ENCODE measurements at regions not wholly inside any gene's neighbourhood (a gene's known extent, or its start where the extent isn't known, plus 50 kb on each side); places are given as distances from the start of the nearest gene placed in this dataset.
A peak's percentile ranks its signal among the peaks of the same experiment; 100 is the strongest.

DNA sequence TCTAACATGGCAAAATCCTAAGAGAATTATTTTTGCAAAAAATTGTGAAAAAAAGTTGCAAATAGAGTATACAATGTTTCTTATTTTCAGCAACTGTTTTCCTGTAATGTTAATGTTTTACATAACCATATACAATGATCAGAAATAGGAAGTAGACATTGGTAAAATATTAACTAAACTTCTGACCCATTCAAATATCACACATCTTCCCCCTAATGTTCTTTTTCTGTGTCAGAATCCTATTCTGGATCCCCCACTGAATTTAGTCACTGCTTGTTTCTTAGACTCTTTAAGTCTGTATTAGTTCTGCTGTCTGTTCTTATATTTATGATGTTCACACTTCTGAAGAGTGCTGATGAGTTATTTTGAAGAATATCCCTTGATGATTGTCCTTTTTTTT, 62.0 kb downstream of the HFE start:
- Mint-ChIP-seq H3K36me3 (no peaks in the 10 kb centered on the region), H3K27ac (no peak overlapping the region), H3K4me1 (peaks cover 5% of the 10 kb centered on the region), H3K9me3 (no peaks in the 10 kb centered on the region), H3K27me3 (no peaks in the 10 kb centered on the region), H3K4me3 (no peak overlapping the region)
- no peak for DNase-seq
- CTCF ChIA-PET: no interaction called here

DNA sequence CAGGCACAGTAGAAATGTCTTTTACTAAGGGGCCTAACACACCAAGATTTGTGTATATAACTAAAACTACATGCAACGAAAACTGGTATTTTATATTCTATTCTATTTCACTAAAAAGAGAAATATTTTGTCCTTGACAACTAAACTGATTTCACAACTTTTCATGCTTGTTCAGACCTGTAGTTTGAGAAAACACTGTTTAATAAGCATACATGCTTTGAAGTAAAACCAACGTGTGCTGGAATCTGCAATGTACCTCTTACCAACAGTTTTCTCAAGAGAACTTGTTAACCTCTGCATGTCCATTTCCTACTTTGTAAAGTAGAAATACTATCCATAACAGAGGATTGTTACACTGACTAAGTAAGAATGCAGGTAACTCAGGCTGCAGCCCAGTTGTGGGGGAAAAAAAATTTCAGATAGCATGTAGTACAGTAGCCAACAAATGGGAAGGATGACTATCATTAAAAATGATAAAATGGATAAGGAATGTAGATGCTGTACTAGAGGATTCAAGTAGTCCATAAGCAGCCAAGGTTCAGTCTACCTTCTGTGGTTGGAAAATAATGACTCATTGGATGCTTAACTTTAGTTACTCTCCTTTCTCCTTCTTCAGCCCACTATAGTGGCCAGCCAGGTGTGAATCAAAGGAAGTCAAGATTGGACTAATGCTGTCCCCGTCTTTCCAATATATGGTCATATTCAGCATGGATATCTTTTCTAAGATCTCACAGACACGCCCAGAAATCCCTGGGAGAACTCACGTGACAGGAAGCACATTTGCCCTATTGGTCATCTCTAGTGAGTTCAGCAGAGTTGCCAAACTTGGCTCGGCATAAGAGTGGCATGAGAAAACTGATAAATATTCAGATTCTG, 65.2 kb downstream of the HFE start:
- CTCF ChIA-PET: interaction anchor here (1.0 kb wide), 1 partner anchor 10 kb away, joined by 3 read pairs; no protein-coding TSS in a partner anchor
- H3K36me3 Mint-ChIP-seq: peaks cover 8% of the 10 kb centered on the region

DNA sequence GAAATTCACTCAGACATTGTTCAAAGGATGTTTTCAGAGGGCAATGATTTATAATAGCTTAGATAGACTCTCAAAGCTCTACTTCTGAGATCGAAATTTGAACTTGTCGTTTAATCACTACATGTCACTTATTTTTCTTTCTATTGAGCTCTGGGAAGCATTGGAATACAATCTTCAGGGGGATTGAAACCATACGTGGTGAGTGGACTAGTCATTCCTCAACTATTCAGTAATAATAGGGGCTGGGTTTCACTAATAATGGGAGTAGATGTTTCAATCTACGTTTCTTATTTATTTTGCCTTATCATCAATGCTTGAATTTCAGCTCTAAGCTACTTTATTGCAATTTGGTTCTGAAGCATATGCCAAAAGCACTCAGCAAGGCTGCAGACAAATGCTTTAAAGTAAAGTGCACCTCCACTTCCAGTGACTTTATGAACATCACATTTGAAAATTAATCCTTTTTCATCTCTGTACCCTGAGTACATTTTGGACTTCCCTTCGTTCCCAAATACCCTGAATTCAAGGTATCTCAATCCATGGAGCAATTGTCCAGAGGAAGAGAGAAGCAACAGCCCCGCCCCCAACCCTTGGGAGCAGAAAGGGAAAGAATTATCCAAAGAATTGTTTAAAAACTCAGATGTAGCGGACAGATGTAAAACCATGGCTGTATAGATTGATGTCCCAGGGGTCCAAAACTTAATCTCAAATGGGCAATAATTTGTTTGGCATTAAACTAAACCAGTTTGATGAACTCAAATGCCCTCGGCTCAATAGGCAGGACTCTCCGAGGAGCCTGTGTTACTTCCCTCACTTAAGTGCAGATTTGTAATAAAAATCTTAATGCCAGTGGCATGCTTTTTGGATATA, 68.1 kb downstream of the HFE start:
- Mint-ChIP-seq H3K4me3 (peak overlapping the region; percentile 94), H3K9me3 (no peaks in the 10 kb centered on the region), H3K4me1 (peaks cover 21% of the 10 kb centered on the region), H3K36me3 (peaks cover 22% of the 10 kb centered on the region), H3K27me3 (peaks cover 18% of the 10 kb centered on the region), H3K27ac (peak overlapping the region; percentile 98)
- DNase-seq: peak; percentile 48
- CTCF ChIA-PET: interaction anchor here (2.9 kb wide), 1 partner anchor 31 kb away, joined by 9 read pairs; a partner anchor contains a TSS

More for the DNA sequence above, 65.2 kb downstream of the HFE start:
- Mint-ChIP-seq H3K9me3 (no peaks in the 10 kb centered on the region), H3K27ac (no peak overlapping the region), H3K4me1 (peaks cover 13% of the 10 kb centered on the region), H3K27me3 (peaks cover 13% of the 10 kb centered on the region), H3K4me3 (no peak overlapping the region)
- DNase-seq: no peak

- Mint-ChIP-seq H3K9me3 (no peaks in the 10 kb centered on the region), H3K36me3 (peaks cover 25% of the 10 kb centered on the region), H3K27me3 (peaks cover 18% of the 10 kb centered on the region), H3K4me1 (peaks cover 31% of the 10 kb centered on the region), H3K4me3 (peak overlapping the region; percentile 94), H3K27ac (peak overlapping the region; percentile 98)
- CTCF ChIA-PET: interaction anchor here (2.9 kb wide), 1 partner anchor 32 kb away, joined by 9 read pairs; a partner anchor contains a TSS
- peak; percentile 91 for DNase-seq
Observed at GRCh38 chr6:26156105-26156849, 69.0 kb downstream of the HFE start.

- peak overlapping the region; percentile 94 for H3K4me3 Mint-ChIP-seq
- H3K36me3 Mint-ChIP-seq: peaks cover 25% of the 10 kb centered on the region
- no peaks in the 10 kb centered on the region for H3K9me3 Mint-ChIP-seq
- H3K4me1 Mint-ChIP-seq: peaks cover 36% of the 10 kb centered on the region
- peak; percentile 82 for DNase-seq
- H3K27me3 Mint-ChIP-seq: peaks cover 18% of the 10 kb centered on the region
- peak overlapping the region; percentile 98 for H3K27ac Mint-ChIP-seq
- CTCF ChIA-PET: interaction anchor here (2.9 kb wide), 1 partner anchor 33 kb away, joined by 9 read pairs; a partner anchor contains a TSS
Observed at GRCh38 chr6:26156850-26157250, 69.6 kb downstream of the HFE start.

DNA sequence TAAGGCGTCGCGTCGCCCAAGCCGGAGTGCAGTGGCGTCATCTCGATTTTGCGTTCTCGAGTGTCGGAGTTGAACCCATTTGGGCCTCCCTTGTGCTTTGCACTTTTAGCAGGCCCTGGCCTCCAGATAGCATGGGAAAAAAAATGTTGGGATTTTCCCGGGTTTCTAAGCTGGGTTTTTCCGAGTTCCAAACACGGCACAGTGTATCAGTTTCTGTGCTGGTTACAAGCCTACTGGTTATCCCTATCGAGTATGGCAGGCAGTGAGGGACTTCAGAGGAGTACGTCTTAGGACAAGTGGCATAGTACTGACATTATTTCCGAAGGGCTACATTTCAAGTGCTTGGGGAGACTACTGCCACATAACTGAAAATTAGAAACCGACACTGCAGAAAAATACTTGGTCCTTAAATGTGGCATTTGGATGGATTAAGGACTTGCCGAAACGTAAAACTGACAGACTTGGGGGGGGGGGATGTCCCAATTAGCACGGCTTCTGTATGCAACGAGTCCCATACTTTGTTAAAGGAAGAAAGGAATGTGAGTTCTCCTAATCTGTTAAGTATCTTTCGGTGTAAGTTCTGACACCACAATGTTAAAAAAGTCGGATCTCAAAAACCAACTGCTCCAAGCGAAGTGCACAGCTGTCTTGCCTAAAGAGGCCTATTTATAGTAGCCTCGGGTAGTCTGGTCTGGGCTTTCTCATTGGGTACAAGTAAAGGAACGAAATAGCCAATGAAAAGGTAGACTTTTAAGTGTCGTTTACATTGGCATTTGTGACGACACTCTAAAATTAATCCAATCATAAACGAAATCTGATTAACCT, 70.2 kb downstream of the HFE start:
- no peak for DNase-seq
- Mint-ChIP-seq H3K4me3 (peak overlapping the region; percentile 94), H3K36me3 (peaks cover 28% of the 10 kb centered on the region), H3K27me3 (peaks cover 18% of the 10 kb centered on the region), H3K9me3 (no peaks in the 10 kb centered on the region), H3K27ac (peak overlapping the region; percentile 98), H3K4me1 (peaks cover 41% of the 10 kb centered on the region)
- CTCF ChIA-PET: interaction anchor here (1.1 to 2.9 kb wide), 4 partner anchors 29 to 34 kb away, joined by 3 to 9 read pairs (median 4); a partner anchor contains a TSS

DNA sequence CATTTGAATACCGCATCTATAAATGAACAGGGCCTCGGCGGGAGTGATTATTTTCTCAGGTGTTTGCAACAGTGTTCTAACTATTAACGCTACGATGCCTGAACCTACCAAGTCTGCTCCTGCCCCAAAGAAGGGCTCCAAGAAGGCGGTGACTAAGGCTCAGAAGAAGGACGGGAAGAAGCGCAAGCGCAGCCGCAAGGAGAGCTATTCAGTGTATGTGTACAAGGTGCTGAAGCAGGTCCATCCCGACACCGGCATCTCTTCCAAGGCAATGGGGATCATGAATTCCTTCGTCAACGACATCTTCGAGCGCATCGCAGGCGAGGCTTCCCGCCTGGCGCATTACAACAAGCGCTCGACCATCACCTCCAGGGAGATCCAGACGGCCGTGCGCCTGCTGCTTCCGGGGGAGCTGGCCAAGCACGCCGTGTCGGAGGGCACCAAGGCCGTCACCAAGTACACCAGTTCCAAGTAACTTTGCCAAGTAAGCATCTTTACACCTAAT, 70.9 kb downstream of the HFE start:
- peak overlapping the region; percentile 98 for H3K27ac Mint-ChIP-seq
- H3K9me3 Mint-ChIP-seq: no peaks in the 10 kb centered on the region
- CTCF ChIA-PET: interaction anchor here (1.1 to 2.1 kb wide), 4 partner anchors 30 to 34 kb away, joined by 3 to 5 read pairs (median 4); a partner anchor contains a TSS
- peak overlapping the region; percentile 94 for H3K4me3 Mint-ChIP-seq
- H3K36me3 Mint-ChIP-seq: peaks cover 29% of the 10 kb centered on the region
- peaks cover 43% of the 10 kb centered on the region for H3K4me1 Mint-ChIP-seq
- peak; percentile 91 for DNase-seq
- H3K27me3 Mint-ChIP-seq: peaks cover 18% of the 10 kb centered on the region

DNA sequence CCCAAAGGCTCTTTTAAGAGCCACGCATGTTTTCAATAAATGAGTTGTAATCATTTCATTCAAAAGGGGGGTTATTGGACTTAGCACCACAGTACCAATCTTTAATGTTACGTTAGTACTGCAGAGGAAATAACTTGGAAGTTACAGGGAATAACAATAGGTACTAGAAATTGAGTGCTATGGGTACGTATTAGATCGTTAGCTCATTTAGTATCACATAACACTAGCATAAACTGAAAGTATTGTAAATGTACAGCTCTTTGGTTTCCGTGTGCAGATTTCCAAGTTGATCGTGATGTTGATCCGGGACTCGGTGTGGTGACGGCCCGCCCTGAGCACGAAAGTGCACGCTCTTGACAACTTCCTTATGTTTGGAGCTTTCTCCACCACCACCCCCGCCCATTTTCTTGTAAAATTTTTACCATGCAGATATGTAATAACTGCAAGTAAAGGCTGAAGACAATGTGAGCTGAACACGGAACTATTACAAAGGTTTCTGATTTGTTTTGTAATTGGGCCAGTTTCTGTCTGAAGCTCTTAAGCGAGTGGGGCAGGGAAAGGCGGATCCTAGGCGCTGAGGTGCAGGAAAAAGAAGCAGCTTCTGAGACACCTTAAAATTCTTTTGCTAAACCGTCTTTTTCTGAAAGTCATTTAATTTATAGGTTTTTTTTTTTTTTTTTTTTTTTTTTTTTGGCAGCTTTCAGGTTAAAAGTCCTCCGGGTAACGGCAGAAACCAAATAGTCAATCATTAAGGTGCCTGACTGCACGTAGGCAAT, 71.5 kb downstream of the HFE start:
- Mint-ChIP-seq H3K9me3 (no peaks in the 10 kb centered on the region), H3K27ac (peak overlapping the region; percentile 98), H3K4me1 (peaks cover 48% of the 10 kb centered on the region), H3K36me3 (peaks cover 34% of the 10 kb centered on the region), H3K27me3 (peaks cover 18% of the 10 kb centered on the region), H3K4me3 (peak overlapping the region; percentile 94)
- CTCF ChIA-PET: interaction anchor here (0.7 to 2.1 kb wide), 5 partner anchors 17 to 35 kb away, joined by 3 to 5 read pairs (median 4); a partner anchor contains a TSS
- DNase-seq: peak; percentile 82

DNA sequence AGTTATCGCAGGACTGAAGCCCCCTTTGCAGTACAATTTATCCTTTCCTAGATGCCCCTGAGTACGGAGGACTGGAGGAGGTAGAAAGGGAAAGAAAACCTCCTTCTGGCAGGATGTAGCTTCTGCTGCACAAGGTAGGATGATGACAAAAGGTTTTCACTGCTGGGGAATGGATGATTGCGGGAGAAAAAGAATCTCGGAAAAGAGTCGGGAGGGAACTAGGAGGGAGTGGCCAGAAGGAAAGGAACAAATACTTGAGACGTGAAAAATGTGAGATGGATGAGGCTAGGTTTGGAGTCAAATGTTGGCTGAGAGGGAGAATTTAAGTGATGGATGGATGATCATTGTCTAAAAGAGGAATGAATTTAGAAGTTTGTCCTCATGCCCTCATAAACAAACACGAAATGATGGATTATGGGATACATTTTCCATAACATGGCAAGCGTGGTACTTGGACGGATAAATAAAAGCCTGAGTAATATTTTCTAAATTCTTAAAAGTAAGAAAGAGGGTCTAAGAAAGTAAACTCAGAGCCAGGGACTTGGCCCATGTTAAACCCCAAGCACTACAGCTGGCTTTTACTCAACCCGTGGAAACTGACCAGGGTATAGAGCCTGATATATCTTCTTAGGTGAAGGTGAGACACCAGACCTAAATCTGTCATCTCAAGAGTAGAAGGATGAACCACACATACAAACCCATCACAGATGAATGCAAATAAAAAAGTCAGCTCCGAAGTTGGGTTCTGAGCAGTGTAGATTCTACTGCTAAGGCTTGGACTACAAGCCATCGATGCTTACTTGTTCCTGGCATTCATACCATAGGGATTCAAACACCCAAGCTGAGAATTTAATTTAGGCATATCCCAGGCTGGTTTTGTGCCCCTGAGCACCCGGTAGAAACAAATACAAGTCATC, 72.4 kb downstream of the HFE start:
- H3K27ac Mint-ChIP-seq: peak overlapping the region; percentile 98
- H3K27me3 Mint-ChIP-seq: peaks cover 18% of the 10 kb centered on the region
- peak overlapping the region; percentile 94 for H3K4me3 Mint-ChIP-seq
- CTCF ChIA-PET: interaction anchor here (0.7 to 2.1 kb wide), 6 partner anchors 13 to 96 kb away, joined by 3 to 5 read pairs (median 4); a partner anchor contains a TSS
- H3K9me3 Mint-ChIP-seq: no peaks in the 10 kb centered on the region
- peaks cover 41% of the 10 kb centered on the region for H3K36me3 Mint-ChIP-seq
- peaks cover 55% of the 10 kb centered on the region for H3K4me1 Mint-ChIP-seq
- DNase-seq: no peak

DNA sequence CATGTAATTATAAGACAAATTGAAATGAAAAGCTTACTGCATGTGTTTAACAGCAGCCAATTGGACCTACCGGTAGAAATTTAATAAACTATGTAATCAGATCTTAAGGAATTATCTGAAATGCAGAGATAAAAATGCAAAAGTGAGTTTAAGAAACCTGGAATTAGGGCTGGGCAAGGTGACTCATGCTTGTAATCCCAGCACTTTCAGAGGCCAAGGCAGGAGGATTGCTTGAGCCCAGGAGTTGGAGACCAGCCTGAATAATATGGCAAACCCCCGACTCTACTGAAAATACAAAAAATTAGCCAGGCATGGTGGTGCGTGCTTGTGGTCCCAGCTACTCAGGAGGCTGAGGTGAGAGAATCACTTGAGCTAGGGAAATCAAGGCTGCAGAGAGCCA, 74.1 kb downstream of the HFE start:
- H3K4me1 Mint-ChIP-seq: peaks cover 61% of the 10 kb centered on the region
- DNase-seq: no peak
- peaks cover 53% of the 10 kb centered on the region for H3K36me3 Mint-ChIP-seq
- CTCF ChIA-PET: no interaction called here
- peaks cover 15% of the 10 kb centered on the region for H3K27me3 Mint-ChIP-seq
- H3K4me3 Mint-ChIP-seq: no peak overlapping the region
- no peaks in the 10 kb centered on the region for H3K9me3 Mint-ChIP-seq
- H3K27ac Mint-ChIP-seq: peak overlapping the region; percentile 46

GRCh38 chr6:26162399-26162798, 75.2 kb downstream of the HFE start:
- Mint-ChIP-seq H3K4me1 (peaks cover 66% of the 10 kb centered on the region), H3K9me3 (no peaks in the 10 kb centered on the region), H3K36me3 (peaks cover 54% of the 10 kb centered on the region), H3K27me3 (peaks cover 5% of the 10 kb centered on the region), H3K27ac (no peak overlapping the region), H3K4me3 (no peak overlapping the region)
- CTCF ChIA-PET: no interaction called here
- no peak for DNase-seq

All from activated naive CD4-positive, alpha-beta T cell treated with anti-CD3 and anti-CD28 coated beads, Interleukin-2, amount 10 ng/mL, durations not matched to agents 7 days and 5 days (primary cell).